ENCODE measurements at regions not wholly inside any gene's neighbourhood (a gene's known extent, or its start where the extent isn't known, plus 50 kb on each side); places are given as distances from the start of the nearest gene placed in this dataset.

- TF ChIP-seq EZH2 (IDR thresholded peaks at IDR 0.05): no peak
- no peak for TF ChIP-seq CTCF (IDR thresholded peaks at IDR 0.05)
Observed at GRCh38 chr11:121936781-121937447, 179.1 kb downstream of the BLID start.
